ENCODE measurements at regions not wholly inside any gene's neighbourhood (a gene's known extent, or its start where the extent isn't known, plus 50 kb on each side); places are given as distances from the start of the nearest gene placed in this dataset.

DNA sequence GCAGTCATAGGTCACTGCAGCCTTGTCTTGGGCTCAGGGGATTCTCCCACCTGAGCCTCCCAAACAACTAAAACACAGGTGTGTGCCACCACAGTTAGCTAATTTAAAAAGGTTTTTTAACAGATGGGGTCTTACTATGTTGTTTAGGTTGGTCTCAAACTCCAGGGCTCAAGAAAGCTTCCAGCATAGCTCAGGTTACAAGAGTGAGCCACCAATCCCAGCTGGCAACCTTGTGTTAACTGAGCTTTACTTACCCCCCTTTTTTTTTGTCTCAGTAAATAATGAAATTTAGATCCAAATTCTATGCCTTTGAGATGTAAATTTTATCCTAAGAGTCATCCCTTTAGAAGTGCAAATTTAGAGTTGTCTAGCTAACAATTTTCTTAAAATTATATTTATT lies 103.9 kb upstream of the OLFM3 start:
- TF ChIP-seq TCF7L2 (IDR thresholded peaks at IDR 0.05; ENCODE audit: low read depth, low read length) (no peak), SIN3A (IDR thresholded peaks at IDR 0.05; ENCODE audit: borderline replicate concordance, insufficient read depth, low read depth, low read length) (no peak), POLR2AphosphoS5 (IDR thresholded peaks at IDR 0.05; ENCODE audit: low read depth, low read length) (no peak), REST (IDR thresholded peaks at IDR 0.05; ENCODE audit: insufficient read depth in 1 of 2, low read depth in 2 of 2, low read length in 1 of 2) (no peak)
- TF ChIP-seq, protein P1, sequence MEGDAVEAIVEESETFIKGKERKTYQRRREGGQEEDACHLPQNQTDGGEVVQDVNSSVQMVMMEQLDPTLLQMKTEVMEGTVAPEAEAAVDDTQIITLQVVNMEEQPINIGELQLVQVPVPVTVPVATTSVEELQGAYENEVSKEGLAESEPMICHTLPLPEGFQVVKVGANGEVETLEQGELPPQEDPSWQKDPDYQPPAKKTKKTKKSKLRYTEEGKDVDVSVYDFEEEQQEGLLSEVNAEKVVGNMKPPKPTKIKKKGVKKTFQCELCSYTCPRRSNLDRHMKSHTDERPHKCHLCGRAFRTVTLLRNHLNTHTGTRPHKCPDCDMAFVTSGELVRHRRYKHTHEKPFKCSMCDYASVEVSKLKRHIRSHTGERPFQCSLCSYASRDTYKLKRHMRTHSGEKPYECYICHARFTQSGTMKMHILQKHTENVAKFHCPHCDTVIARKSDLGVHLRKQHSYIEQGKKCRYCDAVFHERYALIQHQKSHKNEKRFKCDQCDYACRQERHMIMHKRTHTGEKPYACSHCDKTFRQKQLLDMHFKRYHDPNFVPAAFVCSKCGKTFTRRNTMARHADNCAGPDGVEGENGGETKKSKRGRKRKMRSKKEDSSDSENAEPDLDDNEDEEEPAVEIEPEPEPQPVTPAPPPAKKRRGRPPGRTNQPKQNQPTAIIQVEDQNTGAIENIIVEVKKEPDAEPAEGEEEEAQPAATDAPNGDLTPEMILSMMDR (IDR thresholded peaks at IDR 0.05): no peak
- ChIA-PET CTCF (no interaction called here), POLR2A (no interaction called here)
- Histone ChIP-seq H3K4me3 (ENCODE audit: low read depth in 2 of 2, low read length in 2 of 2) (no peak overlapping the region), H3K4me1 (ENCODE audit: control insufficient read depth, insufficient read depth, low read length) (no peaks in the 10 kb centered on the region), H3K9me3 (ENCODE audit: control insufficient read depth, insufficient read depth, low read depth, low read length) (no peaks in the 10 kb centered on the region), H3K27me3 (ENCODE audit: control insufficient read depth, insufficient read depth, low read length) (no peaks in the 10 kb centered on the region), H3K27ac (ENCODE audit: low read length) (no peak overlapping the region), H3K36me3 (ENCODE audit: control insufficient read depth, insufficient read depth, low read length) (no peaks in the 10 kb centered on the region)
- intact Hi-C loops (cut with micrococcal nuclease; ENCODE audit: unreplicated experiment) (no loop called here), in situ Hi-C loops (cut with HindIII; ENCODE audit: low pct_unique_long_range_greater_than_20kb, low sequenced_read_pairs) (no loop called here)
- BruUV-seq (replicated peaks): no TSS peak
- no peak for ATAC-seq
- DNase-seq (ENCODE audit: low read depth, low spot score): no peak

DNA sequence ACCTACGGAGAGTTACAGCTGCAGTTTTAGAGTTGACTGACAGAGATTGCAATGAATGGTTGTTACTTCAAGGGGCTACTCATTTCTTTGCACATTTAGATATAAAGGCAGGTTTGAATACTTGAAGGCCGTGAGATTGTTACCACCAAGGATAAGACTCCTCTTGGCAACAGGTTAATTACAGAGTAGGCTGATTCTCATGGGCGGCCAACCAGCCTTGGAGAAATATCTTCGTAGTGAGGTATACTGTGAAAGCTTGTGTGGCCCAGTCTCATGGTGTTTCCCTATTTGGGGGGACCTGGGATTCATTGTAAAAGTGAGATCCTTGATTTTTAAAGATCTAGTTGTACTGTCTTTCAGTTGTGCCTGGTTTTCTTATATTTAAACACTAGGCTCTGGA lies 103.2 kb upstream of the OLFM3 start:
- intact Hi-C loops (cut with micrococcal nuclease; ENCODE audit: unreplicated experiment): no loop called here
- no peaks in the 10 kb centered on the region for H3K27me3 ChIP-seq (ENCODE audit: control insufficient read depth, insufficient read depth, low read length)
- no peak for ATAC-seq
- BruUV-seq (replicated peaks): no TSS peak
- no peaks in the 10 kb centered on the region for H3K9me3 ChIP-seq (ENCODE audit: control insufficient read depth, insufficient read depth, low read depth, low read length)
- TF ChIP-seq, protein P1 (IDR thresholded peaks at IDR 0.05): no peak
- TF ChIP-seq SIN3A (IDR thresholded peaks at IDR 0.05; ENCODE audit: borderline replicate concordance, insufficient read depth, low read depth, low read length): no peak
- TF ChIP-seq POLR2AphosphoS5 (IDR thresholded peaks at IDR 0.05; ENCODE audit: low read depth, low read length): no peak
- TF ChIP-seq TCF7L2 (IDR thresholded peaks at IDR 0.05; ENCODE audit: low read depth, low read length): no peak
- no peak for TF ChIP-seq REST (IDR thresholded peaks at IDR 0.05; ENCODE audit: insufficient read depth in 1 of 2, low read depth in 2 of 2, low read length in 1 of 2)
- H3K27ac ChIP-seq (ENCODE audit: low read length): no peak overlapping the region
- in situ Hi-C loops (cut with HindIII; ENCODE audit: low pct_unique_long_range_greater_than_20kb, low sequenced_read_pairs): no loop called here
- CTCF ChIA-PET: no interaction called here
- H3K4me3 ChIP-seq (ENCODE audit: low read depth in 2 of 2, low read length in 2 of 2): no peak overlapping the region
- H3K4me1 ChIP-seq (ENCODE audit: control insufficient read depth, insufficient read depth, low read length): no peaks in the 10 kb centered on the region
- no peaks in the 10 kb centered on the region for H3K36me3 ChIP-seq (ENCODE audit: control insufficient read depth, insufficient read depth, low read length)
- POLR2A ChIA-PET: no interaction called here
- no peak for DNase-seq (ENCODE audit: low read depth, low spot score)

All from Panc1 (cell line).